Activated naive CD4-positive, alpha-beta T cell treated with anti-CD3 and anti-CD28 coated beads, Interleukin-2, amount 50 U/mL, for 72 hours (primary cell): ENCODE measurements at regions not wholly inside any gene's neighbourhood (a gene's known extent, or its start where the extent isn't known, plus 50 kb on each side); places are given as distances from the start of the nearest gene placed in this dataset.
"Not testable (repeated sequence)": the region's sequence is repeated elsewhere in the genome, so short reads cannot be mapped to it uniquely, and the experiment has no call there.

Source experiments
- ATAC-seq, 2 donors: fragments of 150-1000 bp; cut with Tn5 transposase; 2 replicates each; pipeline ENCODE4 v1.10.0; 2021; ENCODE audit warnings: mild to moderate bottlenecking in 2 of 2, moderate library complexity in 2 of 2
- DNase-seq, 2 donors: peaks; one replicate each; pipeline ENCODE4 v3.0.0; 2021 to 2022; ENCODE audit warnings: low spot score in 2 of 2
- H3K27ac Mint-ChIP-seq, 2 donors: one replicate each; pipeline ENCODE4 v1.8.0; 2022; ENCODE audit warnings: mild to moderate bottlenecking in 2 of 2, mixed read lengths in 2 of 2
- H3K36me3 Mint-ChIP-seq, 2 donors: one replicate each; pipeline ENCODE4 v1.8.0; 2022; ENCODE audit warnings: mixed read lengths in 2 of 2
- H3K9me3 Mint-ChIP-seq, 2 donors: one replicate each; pipeline ENCODE4 v1.8.0; 2022; ENCODE audit warnings: mixed read lengths in 2 of 2

- H3K27ac Mint-ChIP-seq, result no peak overlapping the region
- ATAC-seq, result no peak
Observed at GRCh38 chr3:174336784-174337183, 522.4 kb upstream of the NAALADL2 start.

GRCh38 chr3:174337227-174337626 lies 521.9 kb upstream of the NAALADL2 start:
- no peak for DNase-seq
- no peaks in the 10 kb centered on the region for H3K36me3 Mint-ChIP-seq
- peaks cover 14 to 29% of the 10 kb centered on the region in 2 donors for H3K9me3 Mint-ChIP-seq
- no peak overlapping the region for H3K27ac Mint-ChIP-seq
- ATAC-seq, result no peak

More at GRCh38 chr3:174336784-174337183, 522.4 kb upstream of the NAALADL2 start:
- DNase-seq, result no peak
- H3K36me3 Mint-ChIP-seq, result no peaks in the 10 kb centered on the region
- H3K9me3 Mint-ChIP-seq, result peaks cover 14 to 30% of the 10 kb centered on the region in 2 donors

- no peak for DNase-seq
- Mint-ChIP-seq H3K36me3 (no peaks in the 10 kb centered on the region), H3K27ac (no peak overlapping the region), H3K9me3 (peaks cover 8% of the 10 kb centered on the region in 2 donors)
- ATAC-seq, result no peak
Observed at GRCh38 chr3:174340624-174341587, 518.2 kb upstream of the NAALADL2 start.

DNA sequence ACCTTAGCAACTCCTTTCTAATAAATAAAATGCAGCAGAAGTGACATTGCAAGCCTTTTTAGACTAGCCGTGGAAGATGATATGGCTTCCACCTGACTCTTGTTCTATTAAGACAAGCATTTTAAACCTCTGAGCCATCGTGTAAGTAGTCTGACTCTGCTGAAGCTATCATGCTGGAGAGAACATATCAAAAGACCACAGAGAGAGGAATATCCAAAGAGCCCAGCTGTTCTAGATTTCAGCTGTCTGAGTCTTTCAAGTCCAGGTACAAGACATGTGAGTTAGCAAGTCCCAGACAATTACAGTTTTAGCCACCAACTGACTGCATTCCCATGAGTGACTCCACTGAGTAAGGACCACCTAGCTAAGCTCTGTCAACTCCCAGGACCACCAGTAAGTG lies 517.0 kb upstream of the NAALADL2 start:
- no peak overlapping the region for H3K27ac Mint-ChIP-seq
- ATAC-seq (no peak), DNase-seq (no peak)
- peaks cover 3% of the 10 kb centered on the region in 2 donors for H3K9me3 Mint-ChIP-seq
- no peaks in the 10 kb centered on the region for H3K36me3 Mint-ChIP-seq

GRCh38 chr3:174342941-174343501 lies 516.1 kb upstream of the NAALADL2 start:
- Mint-ChIP-seq H3K9me3 (peaks cover 4% of the 10 kb centered on the region in 2 donors), H3K27ac (no peak overlapping the region), H3K36me3 (no peaks in the 10 kb centered on the region)
- ATAC-seq (no peak), DNase-seq (no peak)

DNA sequence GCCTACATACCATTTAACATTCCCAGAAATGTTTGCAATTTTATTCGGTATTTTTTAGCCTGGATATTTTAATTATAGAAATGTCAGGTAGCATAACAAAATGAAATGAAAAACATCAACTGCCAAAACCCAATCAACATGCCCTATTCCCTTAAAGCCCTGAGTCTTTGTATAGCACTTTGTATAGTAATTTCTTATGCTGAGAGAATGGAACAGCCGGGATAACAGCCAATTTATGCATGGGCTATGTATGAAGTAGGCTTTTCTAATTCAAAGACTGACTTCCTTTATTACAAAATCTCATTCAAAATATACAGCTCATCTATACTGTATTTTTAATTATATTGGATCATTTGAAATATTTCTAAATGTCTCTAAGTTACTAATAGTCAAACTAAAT lies 513.0 kb upstream of the NAALADL2 start:
- ATAC-seq (no peak), DNase-seq (no peak)
- no peaks in the 10 kb centered on the region for H3K36me3 Mint-ChIP-seq
- no peak overlapping the region for H3K27ac Mint-ChIP-seq
- H3K9me3 Mint-ChIP-seq, result peaks cover 9 to 10% of the 10 kb centered on the region in 2 donors

- Mint-ChIP-seq H3K27ac (no peak overlapping the region), H3K9me3 (peaks cover 9 to 10% of the 10 kb centered on the region in 2 donors), H3K36me3 (no peaks in the 10 kb centered on the region)
- DNase-seq, result no peak
- ATAC-seq, result no peak
Observed at GRCh38 chr3:174346571-174346970, 512.6 kb upstream of the NAALADL2 start.

- Mint-ChIP-seq H3K27ac (no peak overlapping the region), H3K9me3 (peaks cover 9 to 10% of the 10 kb centered on the region in 2 donors), H3K36me3 (no peaks in the 10 kb centered on the region)
- DNase-seq (no peak), ATAC-seq (no peak)
Observed at GRCh38 chr3:174347474-174348138, 511.5 kb upstream of the NAALADL2 start.

- Mint-ChIP-seq H3K36me3 (no peaks in the 10 kb centered on the region), H3K9me3 (peaks cover 9 to 10% of the 10 kb centered on the region in 2 donors), H3K27ac (no peak overlapping the region)
- ATAC-seq, result no peak
- DNase-seq, result no peak
Observed at GRCh38 chr3:174352227-174352626, 506.9 kb upstream of the NAALADL2 start.

DNA sequence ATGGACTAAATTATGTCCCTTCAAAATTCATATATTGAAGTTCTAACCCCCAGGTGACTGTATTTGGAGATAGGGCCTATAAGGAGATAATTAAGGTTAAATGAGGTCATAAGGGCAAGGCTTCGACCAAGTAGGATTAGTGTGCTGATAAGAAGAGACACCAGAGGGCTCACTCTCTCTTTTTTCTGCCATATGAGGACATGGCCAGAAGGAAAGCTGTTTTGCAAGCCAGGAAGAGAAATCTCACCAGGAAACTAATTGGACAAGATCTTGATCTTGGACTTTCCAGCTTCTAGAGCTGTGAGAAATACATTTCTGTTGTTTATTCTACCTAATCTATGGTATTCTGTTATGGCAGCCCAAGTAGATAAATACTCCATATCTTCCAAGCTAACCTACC lies 503.6 kb upstream of the NAALADL2 start:
- DNase-seq, result no peak
- H3K36me3 Mint-ChIP-seq, result no peaks in the 10 kb centered on the region
- H3K9me3 Mint-ChIP-seq, result no peaks in the 10 kb centered on the region
- ATAC-seq, result no peak
- H3K27ac Mint-ChIP-seq, result no peak overlapping the region

GRCh38 chr3:174356596-174356995 lies 502.5 kb upstream of the NAALADL2 start:
- ATAC-seq (no peak), DNase-seq (no peak)
- Mint-ChIP-seq H3K9me3 (no peaks in the 10 kb centered on the region), H3K27ac (no peak overlapping the region), H3K36me3 (no peaks in the 10 kb centered on the region)

DNA sequence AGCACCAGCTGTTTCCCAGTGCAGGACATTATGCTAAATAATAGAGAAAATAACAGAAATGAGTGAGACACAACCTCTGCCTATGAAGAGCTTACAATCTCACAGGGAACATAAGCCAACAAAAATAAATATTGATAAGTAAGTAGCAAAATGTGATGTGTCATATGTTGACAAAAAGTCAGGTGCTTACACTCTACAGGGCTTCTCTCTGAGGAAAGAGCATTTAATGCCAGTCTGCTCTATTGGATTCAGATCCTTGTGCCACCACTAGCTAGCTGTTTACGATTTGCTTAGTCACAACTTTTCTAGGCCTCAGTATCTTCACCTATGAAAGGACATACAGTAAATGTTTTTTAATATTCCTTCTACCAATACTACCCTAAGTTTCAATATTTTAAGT lies 500.9 kb upstream of the NAALADL2 start:
- ATAC-seq (no peak), DNase-seq (no peak)
- Mint-ChIP-seq H3K9me3 (no peaks in the 10 kb centered on the region), H3K27ac (no peak overlapping the region), H3K36me3 (no peaks in the 10 kb centered on the region)

DNA sequence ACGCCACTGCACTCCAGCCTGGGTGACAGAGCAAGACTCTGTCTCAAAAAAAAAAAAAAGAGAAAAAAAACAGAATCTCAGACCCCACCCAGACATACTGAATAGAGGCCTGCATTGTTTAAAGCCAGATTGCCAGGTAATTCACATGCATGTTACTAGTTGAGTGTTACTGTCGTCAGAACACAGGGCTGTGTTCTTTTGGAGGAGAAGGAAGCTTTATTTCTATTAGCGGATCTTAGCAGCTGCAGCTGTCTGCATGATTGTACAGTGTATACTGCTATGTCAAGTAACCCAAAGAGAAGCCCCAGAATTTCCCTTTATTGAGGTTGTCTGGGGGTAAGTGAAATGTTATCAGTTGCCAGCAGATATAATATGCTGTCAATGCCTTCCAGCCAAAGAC lies 496.6 kb upstream of the NAALADL2 start:
- H3K9me3 Mint-ChIP-seq, result no peaks in the 10 kb centered on the region

GRCh38 chr3:174363256-174363655 lies 495.9 kb upstream of the NAALADL2 start:
- H3K36me3 Mint-ChIP-seq, result no peaks in the 10 kb centered on the region
- peaks cover 0 to under 1% of the 10 kb centered on the region in 2 donors for H3K9me3 Mint-ChIP-seq
- ATAC-seq (no peak), DNase-seq (no peak)
- H3K27ac Mint-ChIP-seq, result no peak overlapping the region

More for the DNA sequence above, 496.6 kb upstream of the NAALADL2 start:
- no peaks in the 10 kb centered on the region for H3K36me3 Mint-ChIP-seq
- no peak overlapping the region for H3K27ac Mint-ChIP-seq
- DNase-seq (no peak), ATAC-seq (no peak)

- Mint-ChIP-seq H3K36me3 (no peaks in the 10 kb centered on the region), H3K27ac (no peak overlapping the region), H3K9me3 (peaks cover 7 to 10% of the 10 kb centered on the region in 2 donors)
- ATAC-seq (no peak), DNase-seq (no peak)
Observed at GRCh38 chr3:174365796-174366195, 493.3 kb upstream of the NAALADL2 start.

DNA sequence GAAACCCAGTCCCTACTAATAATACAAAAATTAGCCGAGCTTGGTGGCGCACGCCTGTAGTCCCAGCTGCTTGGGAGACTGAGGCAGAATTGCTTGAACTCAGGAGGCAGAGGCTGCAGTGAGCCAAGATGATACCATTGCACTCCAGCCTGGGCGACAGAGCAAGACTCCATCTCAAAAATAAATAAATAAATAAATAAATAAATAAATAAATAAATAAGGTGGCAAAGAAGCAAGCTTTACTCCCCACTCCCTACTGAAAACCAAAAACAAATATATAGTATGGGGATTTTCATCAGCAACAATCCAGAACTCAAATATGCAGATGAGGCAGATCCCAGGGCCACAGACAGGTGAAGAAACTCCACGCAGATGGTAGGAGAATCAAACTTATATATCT lies 492.2 kb upstream of the NAALADL2 start:
- not testable (repeated sequence) for H3K27ac Mint-ChIP-seq, H3K9me3 Mint-ChIP-seq, ATAC-seq, DNase-seq, H3K36me3 Mint-ChIP-seq

- Mint-ChIP-seq H3K27ac (no peak overlapping the region), H3K36me3 (no peaks in the 10 kb centered on the region), H3K9me3 (no peaks in the 10 kb centered on the region)
- ATAC-seq, result no peak
- DNase-seq, result no peak
Observed at GRCh38 chr3:174376346-174376745, 482.8 kb upstream of the NAALADL2 start.
